GM18517 (cell line): ENCODE measurements at regions not wholly inside any gene's neighbourhood (a gene's known extent, or its start where the extent isn't known, plus 50 kb on each side); places are given as distances from the start of the nearest gene placed in this dataset.

Experiments used
- ATAC-seq: cut with Tn5 transposase; IDR thresholded peaks from one replicate; pipeline ENCODE4 v1.9.1; 2021; ENCODE audit warnings: mild to moderate bottlenecking, moderate library complexity; ENCODE audit not compliant: unreplicated experiment

- ATAC-seq: no peak
These were observed 433.6 kb downstream of the PIK3R1 start for GRCh38 chr5:68648944-68649857.

- ATAC-seq: no peak
These were observed 437.0 kb downstream of the PIK3R1 start for GRCh38 chr5:68652534-68652965.

GRCh38 chr5:68653471-68653870 lies 437.9 kb downstream of the PIK3R1 start:
- no peak for ATAC-seq

DNA sequence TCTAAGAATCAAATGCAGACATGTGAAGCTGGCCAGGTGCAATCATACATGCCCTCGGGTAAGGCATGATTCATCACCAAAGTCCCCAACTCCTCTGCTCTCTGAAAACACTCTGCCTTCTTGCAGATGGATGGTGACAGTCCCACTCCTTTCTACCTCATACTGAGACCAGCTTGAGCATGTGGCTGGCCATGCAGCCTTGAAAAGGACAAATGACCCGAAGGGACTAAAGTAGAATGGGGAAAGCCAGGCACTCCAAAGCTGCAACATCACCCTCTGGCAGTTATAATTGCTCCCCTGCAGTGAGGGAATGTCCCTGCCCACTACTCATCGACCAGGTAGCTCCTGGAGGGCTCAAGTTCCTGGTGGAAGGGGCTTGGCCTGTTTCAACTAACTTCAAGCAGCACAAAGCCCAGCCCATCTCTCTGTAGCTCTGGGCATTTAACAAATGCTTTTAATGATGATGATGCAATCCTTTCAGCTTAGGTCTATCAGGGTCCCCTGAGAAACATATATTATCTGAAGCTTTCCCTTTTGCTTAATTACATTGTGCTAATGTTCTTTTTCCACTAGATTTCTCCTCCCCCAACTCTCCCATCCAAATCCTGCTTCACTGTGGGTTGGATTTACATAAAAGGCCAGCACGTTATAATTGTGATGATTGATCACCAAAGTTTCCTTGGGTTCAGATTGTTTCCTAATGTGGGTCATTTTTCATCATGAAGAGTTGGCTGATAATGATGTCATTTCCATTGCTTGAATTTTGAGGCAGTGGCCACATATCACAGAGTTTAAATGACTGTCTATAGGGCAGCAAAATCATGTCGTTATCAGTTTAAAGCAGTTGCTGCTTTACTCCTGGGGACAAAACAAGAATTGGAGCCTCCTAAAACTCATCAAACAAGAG lies 436.5 kb upstream of the SLC30A5 start:
- ATAC-seq: no peak

GRCh38 chr5:68658810-68659372 lies 434.9 kb upstream of the SLC30A5 start:
- no peak for ATAC-seq

DNA sequence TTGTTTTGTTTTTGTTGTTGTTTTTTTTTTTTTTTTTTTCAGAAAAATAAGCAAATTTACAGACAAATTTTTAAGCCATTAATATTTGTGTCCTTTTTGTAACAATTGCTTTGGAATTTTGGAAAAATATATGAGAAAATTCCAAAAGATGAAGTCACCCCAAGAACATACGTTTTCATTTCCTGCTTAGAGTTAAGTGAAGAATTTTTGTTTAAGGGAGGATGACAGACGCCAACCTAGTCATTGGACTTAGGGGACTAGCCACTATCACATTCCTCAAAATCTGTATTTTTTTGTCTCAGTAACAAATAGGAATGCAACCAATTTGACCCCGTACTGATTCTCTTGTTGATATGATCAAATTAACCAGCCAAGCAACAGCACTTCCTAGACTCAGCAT lies 433.9 kb upstream of the SLC30A5 start:
- ATAC-seq: no peak

GRCh38 chr5:68661237-68661636 lies 432.6 kb upstream of the SLC30A5 start:
- peak; percentile 79 for ATAC-seq

DNA sequence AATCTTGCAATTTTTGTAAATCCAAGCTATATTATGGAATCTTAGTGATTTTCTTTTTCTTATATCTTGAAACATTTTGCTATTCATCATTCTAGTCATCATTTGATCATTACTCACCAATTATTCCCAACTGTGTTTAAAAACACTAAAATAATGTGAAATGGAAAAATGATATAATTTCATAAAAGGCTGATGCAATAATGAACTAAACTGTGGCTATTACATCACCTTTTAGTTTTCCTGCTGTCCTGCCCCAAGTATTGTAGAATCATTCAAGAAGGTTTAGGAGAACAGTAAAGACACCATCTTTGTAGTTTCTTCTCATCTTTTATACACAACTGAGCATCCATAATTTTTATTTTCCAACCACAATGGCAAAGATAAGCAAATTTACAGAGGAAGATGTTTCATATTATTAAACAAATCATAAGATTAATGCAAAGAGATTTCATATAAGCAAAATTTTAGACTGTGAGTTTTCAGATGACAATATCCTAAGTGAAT lies 431.0 kb upstream of the SLC30A5 start:
- no peak for ATAC-seq

DNA sequence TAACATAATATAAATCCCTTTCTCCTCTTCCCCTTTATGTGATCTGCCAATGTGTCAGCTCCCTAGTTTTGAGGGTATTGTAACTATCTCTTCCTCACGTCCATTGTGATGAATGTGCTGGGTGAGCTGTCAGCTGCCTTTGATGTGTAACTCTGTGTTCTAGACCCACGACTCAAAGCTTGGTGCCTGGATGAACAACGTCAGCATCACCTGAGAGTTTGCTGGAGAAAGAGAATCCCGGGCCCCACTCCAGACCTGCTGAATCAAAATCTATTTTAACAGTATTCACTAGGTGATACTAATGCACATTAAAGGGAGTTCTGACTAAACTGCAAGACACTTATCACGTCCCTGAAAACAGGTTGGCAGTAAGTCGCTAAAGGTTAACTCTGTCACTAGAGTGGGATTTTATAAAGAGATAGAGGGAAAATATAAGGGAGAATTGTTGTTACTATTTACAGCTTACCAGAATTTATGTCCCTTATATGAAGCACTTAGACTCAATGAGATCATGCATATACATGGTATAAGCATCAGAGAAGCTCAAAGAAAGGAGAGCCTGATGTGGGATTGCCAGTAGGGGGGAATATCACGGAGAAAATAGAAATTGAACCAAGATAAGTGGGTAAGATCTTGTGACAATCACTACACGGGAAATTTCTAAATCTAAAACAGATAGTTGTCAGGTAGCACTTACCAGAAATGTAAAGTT lies 423.8 kb upstream of the SLC30A5 start:
- no peak for ATAC-seq

DNA sequence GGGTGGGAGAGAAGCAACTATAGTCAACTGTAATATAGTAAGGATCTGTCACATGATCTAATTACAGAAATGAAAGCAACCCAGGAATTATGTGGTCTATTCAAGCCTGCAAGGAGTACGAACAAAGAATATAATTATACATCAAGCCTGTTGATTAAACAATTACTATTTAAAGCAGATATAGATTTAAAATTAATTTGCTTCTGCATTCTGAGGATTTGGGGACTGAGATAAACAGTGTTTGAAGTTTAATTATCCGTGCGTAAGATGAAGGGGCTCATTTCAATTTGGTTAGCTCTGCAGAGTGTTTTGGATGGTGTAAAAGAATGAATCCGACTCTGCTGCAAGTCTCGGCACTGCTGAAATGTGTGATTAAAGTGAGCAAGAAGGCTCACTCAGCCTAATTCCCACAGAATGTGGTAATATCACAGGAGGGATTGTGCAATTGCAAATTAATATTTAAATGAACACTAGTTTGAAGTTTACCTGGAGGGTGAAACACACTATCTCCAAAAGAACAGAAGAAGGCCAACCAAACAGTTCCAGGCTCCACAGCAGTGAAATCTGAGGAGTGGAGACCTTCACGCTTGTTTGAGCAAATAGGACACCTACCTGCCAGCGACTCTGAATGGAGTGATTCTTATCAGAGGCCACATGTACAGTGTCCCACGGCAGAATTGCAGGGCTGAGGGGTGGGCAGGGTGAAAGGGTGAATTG lies 420.6 kb upstream of the SLC30A5 start:
- ATAC-seq: no peak

DNA sequence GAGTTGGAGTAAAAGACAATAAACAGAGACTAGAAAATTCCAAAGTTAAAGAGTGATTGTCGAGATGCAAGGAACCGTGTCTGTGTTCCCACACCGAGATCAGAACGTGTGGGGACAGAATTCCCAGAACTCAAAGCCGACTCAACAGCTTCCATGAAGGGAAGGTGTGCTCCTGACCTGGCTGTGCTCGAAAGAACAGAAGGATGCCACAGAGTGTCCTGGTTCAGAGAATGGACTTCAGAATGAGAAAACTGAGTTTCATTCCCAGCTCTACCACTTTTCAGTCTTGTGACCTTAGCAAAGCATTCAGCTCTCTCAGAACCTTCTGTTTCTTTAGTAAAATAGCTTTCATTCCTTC lies 420.0 kb upstream of the SLC30A5 start:
- ATAC-seq: no peak

GRCh38 chr5:68679041-68679440 lies 414.8 kb upstream of the SLC30A5 start:
- no peak for ATAC-seq

- ATAC-seq: no peak
These were observed 413.4 kb upstream of the SLC30A5 start for GRCh38 chr5:68680366-68680765.

GRCh38 chr5:68681929-68682328 lies 411.9 kb upstream of the SLC30A5 start:
- no peak for ATAC-seq

DNA sequence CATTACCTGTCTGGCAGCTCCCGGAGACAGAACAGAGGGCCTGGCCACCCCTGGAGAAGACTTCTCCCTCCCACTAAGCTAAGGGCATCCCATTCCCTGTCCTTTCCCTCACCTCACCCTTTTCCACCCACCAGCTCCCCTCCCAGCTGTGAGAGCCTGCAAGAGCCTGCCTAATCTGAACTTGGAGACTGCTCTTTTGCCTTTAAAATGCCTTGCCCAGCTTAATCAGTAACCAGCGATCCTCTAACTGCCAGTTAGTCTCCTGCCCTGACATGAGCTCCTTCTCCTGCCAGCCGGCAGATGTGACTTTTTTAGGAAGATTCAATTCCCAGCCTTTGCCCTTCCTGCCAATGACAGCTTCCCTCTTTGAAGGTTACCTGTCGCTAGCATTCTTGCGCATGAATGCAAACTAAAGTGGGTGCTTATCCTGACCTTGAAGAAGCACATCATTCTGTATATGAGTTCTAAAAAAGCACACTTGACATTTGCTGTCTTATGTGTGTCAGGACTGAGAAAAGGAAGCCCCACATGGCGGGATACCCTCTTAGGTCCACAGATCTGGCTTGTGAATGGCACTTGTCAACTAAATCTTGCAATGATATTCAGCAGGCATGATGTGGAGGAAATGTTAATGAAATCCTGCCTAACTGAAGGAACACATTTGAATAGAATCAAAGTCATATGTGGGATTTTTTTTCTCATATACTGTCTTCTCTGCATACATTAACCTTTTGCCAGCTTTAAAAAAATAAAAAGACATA lies 411.2 kb upstream of the SLC30A5 start:
- ATAC-seq: no peak

- ATAC-seq: no peak
These were observed 410.2 kb upstream of the SLC30A5 start for GRCh38 chr5:68683632-68684036.

- ATAC-seq: no peak
These were observed 408.0 kb upstream of the SLC30A5 start for GRCh38 chr5:68685863-68686262.

- ATAC-seq: no peak
These were observed 405.3 kb upstream of the SLC30A5 start for GRCh38 chr5:68688547-68688946.

- ATAC-seq: no peak
These were observed 404.8 kb upstream of the SLC30A5 start for GRCh38 chr5:68689010-68689409.
